Upper lobe of left lung (tissue), 6 donors: ENCODE measurements at regions not wholly inside any gene's neighbourhood (a gene's known extent, or its start where the extent isn't known, plus 50 kb on each side); places are given as distances from the start of the nearest gene placed in this dataset.

Experiments used
- ATAC-seq, 2 donors: fragments of 200-7000 bp; cut with Tn5 transposase; one replicate each; pipeline ENCODE4 v1.9.1; 2022; ENCODE audit warnings: mild to moderate bottlenecking in 2 of 2, moderate library complexity in 2 of 2; ENCODE audit not compliant: low FRiP score in 2 of 2
- DNase-seq, 2 donors: peaks; one replicate each; pipeline ENCODE4 v3.0.0-alpha.2; 2019 to 2020
- H3K27ac ChIP-seq, 4 donors: fragments of 200-600 bp; sonication (generic); one replicate each; pipeline ENCODE4 v1.5.1; 2016 to 2019
- H3K27me3 ChIP-seq, 4 donors: fragments of 200-600 bp; sonication (generic); one replicate each; pipeline ENCODE4 v1.5.1; 2017 to 2019
- H3K36me3 ChIP-seq, 4 donors: fragments of 200-600 bp; sonication (generic); one replicate each; pipeline ENCODE4 v1.5.1; 2016 to 2019
- H3K4me1 ChIP-seq, 4 donors: fragments of 200-600 bp; sonication (generic); one replicate each; pipeline ENCODE4 v1.5.1; 2018 to 2019
- H3K4me3 ChIP-seq, 4 donors: fragments of 200-600 bp; sonication (generic); one replicate each; pipeline ENCODE4 v1.5.1; 2017 to 2019; ENCODE audit warnings: mild to moderate bottlenecking in 2 of 4, moderate library complexity in 1 of 4
- H3K9me3 ChIP-seq, 4 donors: fragments of 200-600 bp; sonication (generic); one replicate each; pipeline ENCODE4 v1.5.1; 2018 to 2019
- EP300 ChIP-seq, 4 donors: sonication (generic); formaldehyde crosslinking; IDR thresholded peaks; one replicate each; pipeline ENCODE4 v1.5.1; 2017; ENCODE audit warnings: antibody characterized with exemption in 4 of 4, control low read depth in 2 of 4
- POLR2A ChIP-seq, 4 donors: fragments of 450-650 bp; IDR thresholded peaks; one replicate each; pipeline ENCODE4 v1.5.1; 2016 to 2017; ENCODE audit warnings: antibody characterized with exemption in 4 of 4, mild to moderate bottlenecking in 2 of 4
- POLR2AphosphoS5 ChIP-seq, 2 donors: sonication (generic); formaldehyde crosslinking; IDR thresholded peaks; one replicate each; pipeline ENCODE4 v1.5.1; 2017; ENCODE audit warnings: antibody characterized with exemption in 2 of 2
- WGBS, 2 donors: methylation state at CpG; one replicate each; pipeline ENCODE4 v1.1.5; 2017 to 2018; 5-methylcytosine and 5-hydroxymethylcytosine counted together
- TF ChIP-seq, protein P1 (sequence below), 6 experiments: fragments of 450-650 bp in 4 of 6; fragments of 200-600 bp in 2 of 6; sonication (generic) in 2 of 6; IDR thresholded peaks; one replicate each; pipeline ENCODE4 v1.5.1; 2016 to 2019; ENCODE audit warnings: antibody characterized with exemption in 6 of 6
- donor health status: DM: no; HTN: no; CAD: no; lungs with moderate emphysema.
- donor health status: DM: no; HTN: yes; CAD: no; lungs with severe emphysema.

DNA sequence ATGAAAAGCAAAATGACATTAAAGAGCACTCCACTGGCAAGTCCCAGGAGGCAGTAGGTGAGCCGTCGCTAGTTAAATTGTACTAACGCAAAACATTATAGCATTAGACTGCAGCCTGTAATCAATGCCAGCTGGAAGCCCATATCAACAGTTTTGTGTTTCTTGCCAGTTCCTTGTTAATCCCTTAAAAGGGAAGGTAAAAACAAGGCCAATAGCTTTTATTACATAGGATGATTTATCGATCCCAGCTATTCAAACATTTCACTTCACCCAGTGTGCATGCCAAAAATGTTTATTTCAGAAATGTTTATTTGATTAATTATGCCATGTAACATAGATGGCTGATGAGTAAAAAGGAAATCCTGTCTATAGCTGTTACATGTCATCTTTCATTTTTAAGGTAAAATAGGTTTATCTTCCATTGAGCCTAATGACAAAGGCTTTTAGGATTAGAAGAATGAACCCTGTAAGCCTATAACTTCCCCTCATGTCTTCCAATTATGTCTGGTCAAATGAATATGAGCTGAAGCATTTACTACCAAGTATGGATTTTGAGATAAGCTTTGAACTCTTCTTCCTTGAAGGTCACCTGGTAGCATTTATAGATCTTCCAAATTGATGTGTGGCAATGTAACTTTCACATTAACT is 591.2 kb downstream of the RNF144A start:
- Histone ChIP-seq H3K27ac (no peak overlapping the region), H3K36me3 (no peaks in the 10 kb centered on the region), H3K27me3 (no peaks in the 10 kb centered on the region), H3K4me1 (no peaks in the 10 kb centered on the region), H3K4me3 (no peak overlapping the region), H3K9me3 (no peaks in the 10 kb centered on the region)
- DNase-seq (no peak), ATAC-seq (no peak)
- TF ChIP-seq, protein P1, sequence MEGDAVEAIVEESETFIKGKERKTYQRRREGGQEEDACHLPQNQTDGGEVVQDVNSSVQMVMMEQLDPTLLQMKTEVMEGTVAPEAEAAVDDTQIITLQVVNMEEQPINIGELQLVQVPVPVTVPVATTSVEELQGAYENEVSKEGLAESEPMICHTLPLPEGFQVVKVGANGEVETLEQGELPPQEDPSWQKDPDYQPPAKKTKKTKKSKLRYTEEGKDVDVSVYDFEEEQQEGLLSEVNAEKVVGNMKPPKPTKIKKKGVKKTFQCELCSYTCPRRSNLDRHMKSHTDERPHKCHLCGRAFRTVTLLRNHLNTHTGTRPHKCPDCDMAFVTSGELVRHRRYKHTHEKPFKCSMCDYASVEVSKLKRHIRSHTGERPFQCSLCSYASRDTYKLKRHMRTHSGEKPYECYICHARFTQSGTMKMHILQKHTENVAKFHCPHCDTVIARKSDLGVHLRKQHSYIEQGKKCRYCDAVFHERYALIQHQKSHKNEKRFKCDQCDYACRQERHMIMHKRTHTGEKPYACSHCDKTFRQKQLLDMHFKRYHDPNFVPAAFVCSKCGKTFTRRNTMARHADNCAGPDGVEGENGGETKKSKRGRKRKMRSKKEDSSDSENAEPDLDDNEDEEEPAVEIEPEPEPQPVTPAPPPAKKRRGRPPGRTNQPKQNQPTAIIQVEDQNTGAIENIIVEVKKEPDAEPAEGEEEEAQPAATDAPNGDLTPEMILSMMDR (IDR thresholded peaks at IDR 0.05) = no peak
- TF ChIP-seq POLR2A (IDR thresholded peaks at IDR 0.05) = no peak
- 77 to 81% methylated on average over 4 of the region's 4 CpGs for WGBS, 2 donors

DNA sequence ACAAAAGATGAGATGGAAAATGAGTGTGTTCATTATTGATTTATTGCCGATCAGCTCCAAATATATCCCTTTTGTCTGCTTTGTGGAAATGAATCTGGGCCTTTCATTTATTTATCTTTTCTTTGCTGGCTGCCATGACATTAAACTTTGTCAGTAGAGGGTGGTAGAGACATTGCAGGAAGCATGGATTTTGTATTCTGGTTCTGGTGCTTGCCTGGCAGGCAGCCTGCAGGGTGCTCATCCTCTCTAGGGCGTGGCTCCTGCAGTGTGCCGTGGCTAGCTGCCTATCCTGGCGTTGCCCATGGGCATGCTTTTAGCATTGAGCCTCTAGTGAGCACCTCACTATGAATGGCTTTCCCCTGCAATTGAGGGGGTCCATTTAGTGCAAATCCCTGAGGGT is 593.1 kb downstream of the RNF144A start:
- 86 to 88% methylated on average over 4 of the region's 4 CpGs for WGBS, 2 donors
- no peaks in the 10 kb centered on the region for H3K36me3 ChIP-seq
- H3K27ac ChIP-seq = no peak overlapping the region
- no peaks in the 10 kb centered on the region for H3K4me1 ChIP-seq
- no peaks in the 10 kb centered on the region for H3K27me3 ChIP-seq
- peak in 1 of 2 donors; percentile 40 for ATAC-seq
- TF ChIP-seq, protein P1 (IDR thresholded peaks at IDR 0.05) = no peak
- TF ChIP-seq POLR2AphosphoS5 (IDR thresholded peaks at IDR 0.05) = no peak
- TF ChIP-seq POLR2A (IDR thresholded peaks at IDR 0.05) = no peak
- no peak for TF ChIP-seq EP300 (IDR thresholded peaks at IDR 0.05)
- peak in 1 of 2 donors; percentile 23 for DNase-seq
- H3K4me3 ChIP-seq = no peak overlapping the region
- no peaks in the 10 kb centered on the region for H3K9me3 ChIP-seq

DNA sequence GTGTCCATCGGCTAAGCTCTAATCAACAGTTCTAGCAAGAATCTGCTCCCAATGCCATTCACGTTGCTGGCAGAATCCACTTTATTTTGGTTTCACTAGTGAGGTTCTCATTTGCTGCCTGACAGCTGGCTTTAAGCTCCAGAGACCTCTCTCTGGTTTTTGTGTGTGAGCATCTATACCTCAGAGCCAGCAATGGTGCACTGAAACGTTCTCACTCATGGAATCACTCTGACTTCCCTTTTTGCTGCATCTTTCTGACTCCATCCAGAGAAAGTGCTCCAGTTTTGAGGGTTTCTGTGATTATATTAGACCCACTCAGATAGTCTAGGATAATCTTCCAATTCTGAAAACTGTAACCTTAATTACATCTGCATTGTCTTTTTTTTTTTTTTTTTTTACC is 596.6 kb downstream of the RNF144A start:
- WGBS, 2 donors = 82 to 90% methylated on average over 3 of the region's 3 CpGs
- TF ChIP-seq POLR2AphosphoS5 (IDR thresholded peaks at IDR 0.05) = no peak
- TF ChIP-seq EP300 (IDR thresholded peaks at IDR 0.05) = no peak
- TF ChIP-seq, protein P1 (IDR thresholded peaks at IDR 0.05) = no peak
- TF ChIP-seq POLR2A (IDR thresholded peaks at IDR 0.05) = no peak
- no peaks in the 10 kb centered on the region for H3K4me1 ChIP-seq
- no peak for DNase-seq
- no peaks in the 10 kb centered on the region for H3K9me3 ChIP-seq
- no peak for ATAC-seq
- no peak overlapping the region for H3K4me3 ChIP-seq
- no peak overlapping the region for H3K27ac ChIP-seq
- no peaks in the 10 kb centered on the region for H3K36me3 ChIP-seq
- no peaks in the 10 kb centered on the region for H3K27me3 ChIP-seq

DNA sequence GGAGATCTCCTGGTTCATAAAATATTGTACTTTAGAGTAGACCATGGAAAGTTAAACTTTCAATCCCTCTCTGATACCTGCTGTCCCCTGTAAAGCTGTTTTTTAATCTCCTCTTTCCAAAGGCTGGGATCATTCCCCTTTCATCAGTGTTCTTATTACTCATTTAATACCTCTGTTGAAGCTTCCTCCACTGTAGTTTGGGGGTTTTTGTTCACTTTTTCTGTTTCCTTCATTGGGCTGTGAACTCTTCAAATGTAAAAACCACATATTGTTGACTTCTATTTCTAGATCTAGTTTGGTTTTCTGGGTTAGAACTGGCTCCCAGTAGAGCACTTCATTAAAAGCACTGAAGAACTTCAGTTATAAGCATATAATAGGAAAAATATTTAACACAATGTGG is 598.1 kb downstream of the RNF144A start:
- H3K27ac ChIP-seq = no peak overlapping the region
- no peaks in the 10 kb centered on the region for H3K36me3 ChIP-seq
- H3K4me3 ChIP-seq = no peak overlapping the region
- DNase-seq = no peak
- no peak for ATAC-seq
- no peaks in the 10 kb centered on the region for H3K9me3 ChIP-seq
- no peaks in the 10 kb centered on the region for H3K27me3 ChIP-seq
- no peaks in the 10 kb centered on the region for H3K4me1 ChIP-seq
- TF ChIP-seq POLR2A (IDR thresholded peaks at IDR 0.05) (no peak), EP300 (IDR thresholded peaks at IDR 0.05) (no peak), POLR2AphosphoS5 (IDR thresholded peaks at IDR 0.05) (no peak)
- TF ChIP-seq, protein P1 (IDR thresholded peaks at IDR 0.05) = no peak

DNA sequence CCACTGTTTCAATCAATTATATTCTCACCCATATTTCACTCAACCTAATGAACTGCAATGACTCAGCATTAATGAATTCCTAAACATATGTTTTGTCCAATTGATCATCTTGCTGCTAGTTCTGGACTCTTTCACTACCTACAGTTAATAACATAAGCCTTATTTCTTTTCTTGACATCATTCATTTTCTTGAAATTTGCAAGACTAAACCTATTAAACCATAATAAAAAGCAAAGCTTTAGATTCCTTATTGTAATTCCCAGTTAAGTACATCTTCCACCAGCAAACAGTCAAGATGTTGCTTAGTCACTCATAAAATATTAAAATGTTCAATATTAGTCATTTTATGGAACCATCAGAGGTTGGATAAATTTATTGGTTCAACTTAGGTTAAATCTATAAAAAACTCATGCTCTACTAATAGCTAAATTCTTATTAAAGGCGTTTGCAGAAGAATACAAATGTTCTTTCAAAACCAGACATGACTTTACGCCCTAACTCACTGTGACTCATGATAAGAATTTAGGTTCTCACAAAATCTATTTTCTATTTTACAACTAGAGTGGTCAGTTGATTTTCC is 599.4 kb downstream of the RNF144A start:
- no peak overlapping the region for H3K27ac ChIP-seq
- H3K4me1 ChIP-seq = no peaks in the 10 kb centered on the region
- no peaks in the 10 kb centered on the region for H3K9me3 ChIP-seq
- no peaks in the 10 kb centered on the region for H3K27me3 ChIP-seq
- DNase-seq = no peak
- no peak for TF ChIP-seq POLR2AphosphoS5 (IDR thresholded peaks at IDR 0.05)
- no peak for TF ChIP-seq POLR2A (IDR thresholded peaks at IDR 0.05)
- TF ChIP-seq, protein P1 (IDR thresholded peaks at IDR 0.05) = no peak
- no peak for TF ChIP-seq EP300 (IDR thresholded peaks at IDR 0.05)
- WGBS, 2 donors = 78 to 86% methylated on average over 2 of the region's 2 CpGs
- no peak for ATAC-seq
- H3K36me3 ChIP-seq = no peaks in the 10 kb centered on the region
- no peak overlapping the region for H3K4me3 ChIP-seq
